Jurkat, Clone E6-1 (cell line): ENCODE measurements at regions not wholly inside any gene's neighbourhood (a gene's known extent, or its start where the extent isn't known, plus 50 kb on each side); places are given as distances from the start of the nearest gene placed in this dataset.

Experiments
- DNase-seq: peaks from one replicate; pipeline ENCODE4 v3.0.0-alpha.2; 2011; ENCODE audit warnings: low read depth, low spot score
- H3K4me3 ChIP-seq: 2 replicates; pipeline ENCODE4 v1.5.1; 2011; ENCODE audit warnings: mild to moderate bottlenecking, low read length, control low read depth, moderate library complexity

DNA sequence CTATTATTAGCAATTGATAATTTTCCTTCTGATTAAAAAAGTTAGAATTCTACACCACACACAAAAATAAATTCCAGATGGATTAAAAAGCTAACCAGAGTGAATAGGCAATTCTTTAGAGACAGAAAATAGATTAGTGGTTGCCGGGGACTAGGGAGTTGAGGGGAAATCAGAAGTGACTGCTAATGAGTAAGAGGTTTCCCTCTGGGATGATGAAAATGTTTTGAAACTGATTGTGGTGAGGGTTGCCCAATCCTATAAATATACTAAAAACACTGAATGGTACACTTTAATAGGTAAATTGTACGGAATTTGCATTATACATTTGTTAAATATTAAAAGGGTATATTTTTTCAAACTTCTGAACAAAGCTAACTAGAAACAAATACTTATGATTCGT is 214.9 kb downstream of the GPAM start:
- no peak overlapping the region for H3K4me3 ChIP-seq

DNA sequence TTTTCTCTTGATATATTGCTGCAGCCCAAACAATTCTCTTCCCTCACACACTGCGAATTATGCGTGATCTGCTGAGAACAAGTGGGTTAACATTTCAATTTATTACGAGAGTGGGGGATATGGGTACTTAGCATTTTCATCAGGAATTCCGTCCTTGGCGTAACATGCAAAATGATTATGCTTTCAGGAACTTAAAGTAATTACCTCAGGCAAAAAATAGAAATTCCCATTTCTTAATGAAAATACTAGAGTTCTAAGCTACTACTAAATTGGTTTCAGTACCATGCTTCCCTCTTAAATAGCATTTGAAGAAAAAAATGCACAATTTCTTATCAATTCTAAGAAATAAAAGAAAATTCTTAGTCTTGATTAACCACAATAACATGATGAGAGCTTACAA is 213.5 kb downstream of the GPAM start:
- DNase-seq: no peak
- no peak overlapping the region for H3K4me3 ChIP-seq

More for the DNA sequence above, 214.9 kb downstream of the GPAM start:
- no peak for DNase-seq

DNA sequence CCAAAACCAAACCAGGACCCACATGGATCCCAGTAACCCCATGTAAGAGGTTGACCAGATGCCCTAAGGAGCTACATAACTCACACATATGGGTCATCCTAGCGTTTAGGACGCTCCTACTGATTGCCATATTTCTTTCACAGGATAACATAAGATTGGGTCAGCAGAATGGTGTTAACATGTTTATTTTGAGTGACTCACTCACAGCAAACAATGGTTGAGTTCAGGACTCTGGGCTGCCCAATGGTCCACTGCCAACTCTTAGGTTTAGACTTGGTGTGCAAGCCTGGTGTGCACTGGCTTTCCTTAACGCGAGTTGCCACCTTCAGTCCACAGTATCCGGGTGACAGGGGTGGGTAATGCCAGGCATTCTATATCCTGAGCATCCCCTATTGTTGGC is 211.5 kb downstream of the GPAM start:
- H3K4me3 ChIP-seq: no peak overlapping the region
- no peak for DNase-seq

DNA sequence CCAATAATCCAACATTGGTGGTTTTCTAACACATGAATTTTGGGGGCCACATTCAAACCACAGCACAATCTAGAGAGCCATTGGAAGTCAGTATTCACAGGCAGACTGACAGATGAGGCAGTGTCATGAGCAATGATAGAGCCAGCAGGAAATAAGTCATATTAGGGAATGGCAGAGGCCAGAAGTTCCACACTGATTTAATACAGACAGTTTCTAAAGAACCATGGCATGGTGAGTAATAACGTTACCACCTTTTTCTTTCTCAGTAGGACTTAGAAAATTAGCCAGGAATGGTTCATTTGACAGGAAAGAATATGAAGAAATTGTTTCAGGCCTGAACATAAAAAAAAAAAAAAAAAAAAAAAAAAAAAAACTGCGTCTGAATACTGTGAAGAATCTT is 210.3 kb downstream of the GPAM start:
- no peak for DNase-seq
- H3K4me3 ChIP-seq: no peak overlapping the region

DNA sequence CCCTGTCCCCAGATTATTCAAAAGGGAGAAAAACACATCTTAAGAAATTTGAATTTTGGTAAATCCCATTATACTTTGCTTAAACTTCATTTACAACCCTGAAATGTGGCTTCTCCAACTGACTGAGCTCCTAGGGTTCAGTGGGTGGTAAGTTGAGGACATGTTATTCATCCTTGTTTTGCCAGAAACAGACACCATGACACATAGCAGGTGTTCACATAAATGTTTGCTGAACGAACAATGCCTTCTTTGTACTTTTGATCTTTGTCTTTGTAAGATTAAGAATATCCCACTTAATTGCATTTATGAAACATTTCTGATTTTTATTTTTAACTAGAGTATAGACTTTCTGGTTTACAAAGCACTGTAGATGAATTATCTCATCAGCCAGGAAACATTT is 209.7 kb downstream of the GPAM start:
- DNase-seq: no peak
- no peak overlapping the region for H3K4me3 ChIP-seq

DNA sequence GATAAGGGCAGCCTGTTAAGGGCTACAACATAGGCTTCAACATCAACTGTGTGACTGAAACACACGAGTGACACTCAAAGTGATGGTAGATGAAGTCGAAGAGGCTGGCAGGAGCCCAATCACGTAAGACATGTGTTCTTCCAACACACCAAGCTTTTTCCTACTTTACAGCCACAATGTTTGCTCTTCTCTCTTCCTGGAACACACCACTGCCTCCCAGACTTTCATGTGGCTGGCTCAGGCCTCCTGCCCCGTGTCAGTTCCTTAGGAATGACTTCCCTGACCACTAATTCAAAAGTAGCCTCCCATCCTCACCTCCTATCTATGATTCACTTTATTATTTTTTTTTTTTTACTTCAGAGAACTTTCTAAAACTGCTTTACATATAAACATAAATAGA is 209.2 kb downstream of the GPAM start:
- no peak for DNase-seq
- no peak overlapping the region for H3K4me3 ChIP-seq

DNA sequence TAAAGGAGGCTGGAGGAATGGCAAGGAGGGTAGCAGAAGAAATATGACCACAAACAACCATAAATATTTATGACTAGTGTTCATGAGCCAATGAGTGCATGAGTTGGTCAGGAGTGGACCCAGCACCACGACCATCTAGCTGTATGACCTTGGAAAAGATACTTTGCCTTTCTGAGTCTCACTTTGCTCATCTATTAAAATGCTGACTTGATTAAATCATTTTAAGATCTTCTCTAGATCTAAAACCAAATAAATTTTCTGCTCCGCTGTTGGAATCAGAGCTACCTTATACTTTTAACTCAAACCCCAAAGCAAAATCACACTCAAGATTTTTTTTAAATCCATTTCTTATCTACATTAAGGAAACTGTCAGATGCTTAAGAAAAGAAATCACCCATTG is 207.0 kb downstream of the GPAM start:
- no peak for DNase-seq
- no peak overlapping the region for H3K4me3 ChIP-seq

DNA sequence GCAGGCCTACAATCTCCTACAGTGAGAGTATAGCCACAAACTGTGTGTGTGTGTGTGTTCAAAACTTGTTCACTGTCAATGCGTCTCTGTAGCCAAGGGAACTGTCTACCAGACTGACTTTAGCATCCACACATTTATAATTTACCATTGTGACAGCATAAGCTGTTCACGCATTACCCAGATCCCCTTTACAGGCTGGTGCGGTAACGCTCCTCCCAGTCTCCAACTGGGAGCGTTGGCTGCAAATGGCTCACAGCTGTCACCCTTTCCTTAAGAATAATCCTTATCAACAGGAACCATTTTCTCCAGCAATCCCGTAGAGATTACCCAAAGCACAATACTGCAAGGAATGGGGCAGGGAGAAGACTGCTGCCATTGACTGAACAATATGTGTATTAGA is 199.5 kb downstream of the GPAM start:
- DNase-seq: no peak
- no peak overlapping the region for H3K4me3 ChIP-seq

DNA sequence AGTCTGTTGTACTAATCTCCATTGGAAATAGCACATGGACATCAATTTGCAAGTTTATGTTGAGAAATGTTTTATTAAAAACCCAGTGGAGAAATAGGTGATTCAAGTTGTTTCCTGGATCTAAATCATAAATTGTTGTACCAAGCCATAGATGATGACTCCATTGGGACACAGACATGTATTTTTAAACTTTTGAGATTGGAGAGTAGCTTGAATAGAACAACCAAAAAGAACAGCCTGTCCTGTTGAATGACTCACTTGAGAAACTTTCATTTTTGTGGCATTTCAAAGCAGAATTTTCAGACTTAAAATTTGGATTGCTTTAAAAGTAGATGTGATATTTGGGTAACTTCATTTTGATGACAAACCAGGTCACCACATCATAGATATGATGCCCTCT is 197.5 kb downstream of the GPAM start:
- no peak overlapping the region for H3K4me3 ChIP-seq
- no peak for DNase-seq

DNA sequence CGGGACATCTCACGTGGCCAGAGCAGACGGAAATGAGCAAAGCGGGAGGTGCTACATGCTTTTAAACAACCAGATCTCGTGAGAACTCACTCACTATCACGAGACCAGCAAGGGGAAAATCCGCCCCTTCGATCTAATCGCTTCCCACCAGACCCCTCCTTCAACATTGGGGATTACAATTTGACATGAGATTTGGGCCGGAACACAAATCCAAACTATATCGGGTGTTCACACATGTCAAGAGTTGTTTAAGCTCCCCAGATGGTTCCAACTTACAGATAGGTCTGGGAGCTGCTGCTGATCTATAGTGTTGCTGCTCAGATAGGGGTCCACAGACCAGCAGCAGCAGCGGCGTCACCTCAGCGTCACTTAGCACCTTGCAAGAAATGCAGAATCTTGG is 194.9 kb downstream of the GPAM start:
- H3K4me3 ChIP-seq: no peak overlapping the region
- DNase-seq: no peak

DNA sequence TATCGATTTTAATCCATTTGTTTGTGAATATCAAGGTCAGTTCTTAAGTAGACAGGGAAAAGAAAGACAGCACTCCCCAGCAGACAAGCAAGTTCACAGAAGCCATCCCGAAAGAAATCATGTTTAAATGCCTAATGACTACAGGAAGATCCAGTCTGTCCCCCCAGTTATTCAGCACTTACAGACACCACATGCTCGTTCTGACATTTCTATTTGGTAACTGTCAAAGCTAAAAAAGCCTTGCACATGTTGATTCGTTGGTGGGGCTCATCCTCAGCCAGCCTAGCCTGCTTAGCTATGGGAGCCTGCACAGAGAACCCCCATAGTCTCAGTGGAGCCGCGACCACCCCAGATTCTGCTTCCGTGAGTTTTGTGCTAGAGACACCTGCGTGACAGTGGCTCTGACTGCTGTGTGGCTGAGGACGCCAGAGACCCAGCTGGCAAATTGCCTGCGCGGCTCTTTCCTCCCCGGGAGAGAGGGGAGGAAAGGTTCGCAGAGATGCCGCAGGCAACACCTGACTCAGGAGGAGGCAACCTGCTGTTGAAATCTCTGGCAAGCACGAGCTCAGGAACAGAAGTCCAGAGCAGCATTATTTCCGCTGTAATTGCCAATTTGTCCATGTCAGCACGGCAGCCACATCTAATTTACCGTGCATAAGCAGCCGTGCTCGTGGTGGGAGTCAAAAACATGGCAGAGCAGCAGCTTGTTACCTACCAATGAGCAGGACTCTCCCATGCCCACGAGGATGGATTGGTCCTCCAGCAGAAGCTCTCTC is 194.2 kb downstream of the GPAM start:
- no peak for DNase-seq

DNA sequence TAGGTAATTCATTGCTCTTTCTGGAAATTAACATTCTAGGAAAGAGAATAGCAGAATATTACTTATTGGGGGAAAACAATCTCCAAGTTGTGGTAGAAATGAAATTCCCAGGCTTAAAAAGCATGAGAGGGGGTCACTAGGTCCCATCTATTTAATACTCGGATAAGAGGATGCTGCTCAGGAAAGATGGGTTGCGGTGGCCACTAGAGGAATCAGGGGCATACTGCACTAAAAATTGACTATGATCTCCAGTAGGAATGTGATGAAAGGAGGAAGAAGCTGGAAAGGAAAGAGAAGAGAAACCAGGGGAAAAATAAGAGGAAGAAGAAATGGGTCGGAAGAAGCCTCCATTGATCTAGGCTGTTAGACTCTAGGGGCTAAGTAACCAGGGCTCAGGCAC is 192.8 kb downstream of the GPAM start:
- H3K4me3 ChIP-seq: no peak overlapping the region
- no peak for DNase-seq

More for the DNA sequence above, 194.2 kb downstream of the GPAM start:
- no peak overlapping the region for H3K4me3 ChIP-seq

DNA sequence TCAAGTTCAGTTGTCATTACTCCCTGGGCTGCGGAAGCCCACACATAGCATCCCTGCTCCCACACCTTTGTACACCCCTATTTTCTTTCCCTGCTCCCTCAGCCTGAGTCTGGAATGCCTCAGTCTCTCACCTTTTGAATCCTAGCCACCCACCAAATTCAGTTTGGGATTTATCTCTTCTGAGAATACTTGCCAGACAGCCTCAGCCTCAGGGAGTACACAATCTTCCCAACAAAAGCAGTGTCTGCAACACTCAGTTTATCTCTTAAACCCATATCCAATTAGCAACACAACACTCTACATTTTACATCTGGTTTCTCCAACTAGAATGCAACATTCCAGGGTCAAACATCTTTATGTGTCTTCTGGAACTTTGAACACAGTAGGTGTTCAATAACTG is 190.2 kb downstream of the GPAM start:
- no peak overlapping the region for H3K4me3 ChIP-seq
- DNase-seq: no peak

DNA sequence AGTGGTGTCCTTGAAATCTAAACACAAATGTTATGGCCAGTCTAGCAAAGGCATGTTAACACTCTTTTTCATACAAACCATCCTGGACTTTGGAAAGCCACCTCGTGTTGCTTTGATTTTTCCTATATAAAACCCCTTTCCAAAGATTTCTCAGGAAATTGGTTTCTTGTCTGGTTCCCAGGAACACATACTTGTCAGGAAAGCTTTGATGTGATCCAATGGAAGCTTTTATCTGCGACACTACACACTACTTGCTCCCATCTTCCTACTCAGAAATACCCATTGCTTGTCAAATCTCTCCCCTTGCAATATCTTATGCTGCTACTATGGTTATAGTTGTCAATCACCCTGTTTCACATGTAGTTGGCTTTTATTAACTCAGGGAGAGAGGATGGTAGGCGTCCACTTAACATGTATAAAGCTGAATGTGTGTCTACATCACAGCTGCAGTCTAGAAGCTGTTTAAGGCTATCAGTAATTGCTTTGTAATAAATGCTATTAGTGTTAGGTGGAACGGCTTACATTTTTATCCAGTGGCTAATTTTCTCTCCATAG is 189.6 kb downstream of the GPAM start:
- DNase-seq: no peak
- H3K4me3 ChIP-seq: no peak overlapping the region

DNA sequence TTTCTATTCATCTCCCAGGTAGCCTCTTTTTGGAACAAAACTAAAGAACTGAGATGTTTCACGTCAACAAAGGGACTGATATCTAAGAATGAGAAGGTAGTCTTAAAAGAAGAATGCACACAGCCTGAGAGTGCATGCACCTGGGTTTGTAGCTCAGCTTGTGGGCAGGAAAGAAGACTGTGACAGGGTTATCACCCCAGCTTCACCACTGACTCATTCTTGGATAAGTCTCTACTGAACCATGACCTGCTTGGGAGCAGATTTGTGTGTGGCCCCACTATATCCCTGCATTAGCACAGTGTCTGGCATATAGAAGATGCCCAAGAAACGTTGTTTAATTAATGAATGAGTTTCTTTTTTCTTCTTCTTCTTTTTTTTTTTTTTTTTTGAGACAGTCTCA is 187.5 kb downstream of the GPAM start:
- H3K4me3 ChIP-seq: no peak overlapping the region
- no peak for DNase-seq

DNA sequence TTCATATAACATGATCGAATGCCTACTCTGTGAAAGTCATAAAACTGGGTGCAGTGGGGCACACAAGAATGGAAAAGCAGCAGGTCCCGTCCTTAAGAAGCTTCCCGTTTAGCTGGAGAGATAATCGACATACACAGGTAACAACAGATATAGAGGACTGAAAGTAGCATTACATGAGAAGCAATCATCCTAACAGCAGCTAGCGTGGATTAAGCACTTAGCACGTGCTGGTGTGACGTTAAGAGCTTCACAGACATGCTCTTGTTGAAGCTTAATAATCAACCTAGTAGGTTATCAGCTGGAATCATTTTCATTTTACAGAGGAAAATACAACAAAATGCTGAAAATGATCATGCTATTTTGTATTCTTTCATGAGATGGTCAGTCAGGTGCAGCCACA is 184.8 kb downstream of the GPAM start:
- no peak for DNase-seq
- H3K4me3 ChIP-seq: no peak overlapping the region

DNA sequence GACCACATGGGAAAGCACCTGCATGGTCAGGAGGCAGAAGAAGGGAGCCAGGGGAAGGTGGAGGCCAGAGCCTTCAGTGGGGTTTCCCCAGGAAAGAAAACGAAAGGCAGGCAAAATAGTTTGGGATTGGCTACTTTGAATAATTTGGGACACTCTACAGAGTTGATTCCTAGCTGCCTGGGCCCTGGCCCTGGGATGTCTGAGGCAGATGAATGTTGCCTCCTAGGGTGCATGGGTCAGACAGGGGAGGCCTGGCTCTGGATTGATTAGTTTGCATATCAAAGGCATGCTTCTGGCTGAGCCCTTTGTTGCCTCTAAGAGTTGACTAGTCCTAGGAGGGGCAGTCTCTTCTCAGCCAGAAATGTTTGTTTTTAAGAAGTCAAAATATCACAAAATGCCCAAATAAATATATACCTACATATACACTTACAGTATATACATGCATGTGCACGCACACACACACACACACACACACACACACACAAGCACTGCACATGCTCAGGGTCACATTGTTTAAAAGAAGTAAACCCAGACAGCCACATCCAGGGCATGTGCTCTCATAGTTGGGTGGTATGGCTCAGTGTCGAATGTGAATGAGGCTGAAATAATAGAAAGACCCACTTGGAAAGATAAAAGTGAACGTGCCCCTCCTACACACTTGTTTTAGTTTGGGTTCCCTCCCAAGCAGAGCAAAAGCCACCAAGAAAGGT is 184.2 kb downstream of the GPAM start:
- no peak for DNase-seq

DNA sequence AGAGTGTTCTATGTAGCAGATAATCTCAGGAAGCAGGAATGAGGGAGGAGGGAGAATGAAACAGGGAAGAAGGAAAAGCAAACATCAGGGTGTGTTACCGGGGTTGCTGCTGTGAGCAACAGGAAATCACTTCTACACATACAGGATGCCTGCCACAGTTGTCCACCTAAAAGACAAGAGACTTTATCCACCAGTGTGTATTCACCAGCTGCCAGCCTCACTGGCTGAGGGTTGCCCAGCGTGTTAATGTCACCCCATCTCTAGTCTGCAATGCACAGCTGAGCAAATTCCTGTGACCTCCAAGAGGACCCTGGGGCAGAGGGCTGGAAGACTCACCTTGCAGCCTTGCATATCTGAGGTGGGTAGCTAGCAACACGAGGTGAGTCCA is 183.7 kb downstream of the GPAM start:
- DNase-seq: no peak
- H3K4me3 ChIP-seq: no peak overlapping the region

More for the DNA sequence above, 184.2 kb downstream of the GPAM start:
- no peak overlapping the region for H3K4me3 ChIP-seq

DNA sequence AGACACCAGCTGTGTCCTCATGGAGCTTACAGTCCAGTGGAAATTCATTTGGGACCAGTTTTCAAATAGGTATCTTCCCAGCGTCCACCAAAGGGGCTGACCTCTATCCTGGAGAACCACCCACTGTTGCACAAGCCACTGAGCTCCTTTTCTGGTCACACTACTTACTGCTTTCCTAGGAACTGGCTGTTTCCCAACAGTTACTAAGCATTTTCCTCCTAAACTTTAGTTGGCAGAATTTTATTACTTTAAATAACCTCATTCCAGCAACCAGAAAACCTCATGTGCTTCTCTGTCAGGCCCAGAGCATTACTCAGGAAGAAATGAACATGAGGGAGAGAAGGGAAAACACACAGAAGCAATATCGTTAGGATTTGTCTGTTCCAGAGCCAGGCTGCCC is 183.1 kb downstream of the GPAM start:
- no peak overlapping the region for H3K4me3 ChIP-seq
- DNase-seq: no peak

DNA sequence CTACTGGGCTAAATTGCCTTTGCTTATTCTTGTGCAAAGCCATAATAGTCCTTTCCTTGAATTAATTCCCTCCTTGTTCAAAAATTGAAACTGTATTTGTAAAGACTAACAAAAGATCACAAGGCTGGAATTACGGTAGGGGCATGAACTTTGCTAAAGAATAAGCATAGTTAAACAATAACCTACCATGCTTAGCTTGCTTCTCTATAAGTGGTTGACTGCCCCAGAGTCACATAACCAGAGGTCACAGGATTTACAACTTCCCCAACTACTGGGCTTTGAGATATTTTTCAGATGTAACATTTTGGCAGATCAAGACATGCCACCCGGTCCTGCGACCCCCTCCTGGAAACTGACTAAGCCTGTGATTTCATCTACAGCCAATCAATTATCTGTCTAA is 181.4 kb downstream of the GPAM start:
- DNase-seq: no peak

DNA sequence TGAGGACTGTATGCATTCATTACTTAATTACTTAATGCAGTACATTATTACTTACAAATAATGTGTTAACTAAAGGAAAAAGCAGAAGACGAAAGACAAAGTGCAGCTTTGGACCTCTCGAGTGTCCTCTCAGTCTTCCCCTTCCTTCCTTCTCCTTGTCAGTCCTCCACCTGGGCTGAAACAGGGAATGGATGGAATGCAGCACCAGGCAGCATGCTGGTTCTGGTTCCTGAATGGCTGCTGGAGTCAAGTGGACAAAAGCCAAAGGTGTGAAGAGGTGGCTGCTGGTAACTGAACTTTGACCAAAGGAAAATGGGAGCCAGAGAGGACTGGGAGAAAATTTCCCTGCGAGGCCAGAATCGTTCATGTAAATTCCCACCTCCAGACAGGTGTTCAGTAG is 179.5 kb downstream of the GPAM start:
- DNase-seq: no peak
- no peak overlapping the region for H3K4me3 ChIP-seq

More for the DNA sequence above, 181.4 kb downstream of the GPAM start:
- H3K4me3 ChIP-seq: no peak overlapping the region
